Activated CD4-positive, alpha-beta T cell treated with anti-CD3 and anti-CD28 coated beads, Interleukin-2, amount 50 U/mL, for 4 hours (primary cell): ENCODE measurements at regions not wholly inside any gene's neighbourhood (a gene's known extent, or its start where the extent isn't known, plus 50 kb on each side); places are given as distances from the start of the nearest gene placed in this dataset.

Source experiments
- DNase-seq, 2 experiments: peaks; one replicate each; pipeline ENCODE4 v3.0.0-alpha.2; 2020

DNA sequence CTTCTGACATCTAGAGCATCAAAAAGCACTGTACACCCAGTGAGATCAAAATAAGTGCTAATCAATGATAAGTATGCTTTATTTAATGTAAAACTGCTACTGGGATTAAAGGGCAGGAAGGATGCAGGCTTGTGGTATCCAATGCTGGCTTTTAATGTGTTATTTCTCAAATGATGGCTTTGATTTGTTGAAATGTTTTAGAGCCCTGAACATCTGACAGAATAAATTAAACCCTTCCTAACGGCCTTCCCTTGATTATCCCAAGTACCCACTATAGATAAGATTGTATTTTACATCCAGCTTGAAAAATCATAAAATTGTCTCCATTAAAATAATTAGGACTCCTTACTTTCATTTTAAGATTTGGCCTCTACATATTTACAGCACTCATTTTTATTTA, 382.9 kb downstream of the HNRNPD start:
- no peak for DNase-seq

DNA sequence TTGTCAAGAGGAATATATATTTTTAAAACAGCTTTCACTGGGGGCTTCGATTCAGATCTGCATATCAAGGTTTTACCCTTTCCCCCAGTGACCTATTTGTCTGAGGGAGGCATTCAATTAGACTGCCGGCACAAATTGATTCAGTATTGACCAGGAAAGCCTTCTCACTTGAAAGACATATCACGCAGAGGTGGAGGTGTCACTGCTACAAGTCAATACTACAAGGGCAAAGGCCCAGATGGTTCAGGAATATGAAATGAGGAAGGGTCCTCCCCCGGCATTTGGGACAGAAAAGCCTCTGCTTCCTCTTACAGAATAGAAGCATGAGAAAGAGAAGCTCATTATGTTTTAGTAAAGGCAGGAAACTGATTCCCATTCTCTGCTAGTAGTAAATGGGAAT, 383.6 kb downstream of the HNRNPD start:
- no peak for DNase-seq

DNA sequence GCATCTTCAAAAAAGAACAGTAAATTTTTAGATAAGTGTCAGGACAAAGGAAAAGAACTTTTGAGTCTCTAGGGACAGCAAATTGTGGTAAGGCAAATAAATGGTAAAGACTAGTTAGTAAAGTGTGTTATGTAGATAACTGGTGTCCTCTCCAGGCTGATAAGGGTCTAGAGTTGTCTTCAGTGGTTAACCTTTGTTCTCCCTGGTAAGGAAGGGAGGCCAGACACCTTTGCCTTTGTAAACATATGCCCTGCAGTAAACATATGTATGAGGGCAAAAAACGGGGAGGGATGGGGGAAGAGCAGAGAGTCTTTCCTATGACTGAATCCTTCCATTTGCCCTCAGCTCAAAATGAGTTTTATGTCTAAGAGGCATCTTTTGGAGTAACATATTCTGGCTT, 384.6 kb downstream of the HNRNPD start:
- DNase-seq: no peak

DNA sequence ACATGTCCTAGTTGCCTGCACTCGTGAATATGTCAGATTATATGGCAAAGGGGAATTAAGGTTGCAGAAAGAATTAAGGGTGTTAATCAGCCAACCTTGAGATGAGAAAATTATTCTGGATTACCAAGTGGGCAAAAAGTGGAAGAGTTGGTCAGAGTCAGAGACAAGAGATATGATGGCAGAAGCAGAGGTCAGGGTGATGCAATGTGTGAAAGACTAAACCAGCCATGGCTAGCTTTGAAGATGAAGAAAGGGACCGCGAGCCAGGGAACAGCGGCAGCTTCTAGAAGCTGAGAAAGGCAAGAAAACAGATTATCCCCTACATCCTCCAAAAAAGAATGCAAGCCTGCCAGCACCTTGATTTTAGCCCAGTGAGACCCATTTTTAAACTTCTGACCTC, 385.6 kb downstream of the HNRNPD start:
- no peak for DNase-seq

DNA sequence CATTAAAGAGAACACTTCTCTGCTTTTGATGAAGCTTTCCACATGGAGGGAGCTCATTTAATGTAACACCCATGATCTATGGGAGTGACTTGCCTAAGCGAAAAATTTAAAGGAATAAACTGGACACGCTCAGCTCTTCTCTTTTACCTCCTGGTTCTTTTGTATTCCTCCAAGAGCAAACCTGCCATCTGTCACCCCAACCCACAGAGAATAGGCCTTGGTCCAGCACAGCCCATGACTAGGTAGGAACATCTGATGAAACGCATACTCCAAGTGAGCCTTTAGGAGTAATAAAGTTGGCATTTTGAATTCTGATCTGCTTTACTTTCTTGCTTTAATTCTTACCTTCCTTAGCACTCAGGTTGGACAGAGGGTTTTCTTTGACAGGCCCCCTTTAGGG, 389.0 kb downstream of the HNRNPD start:
- DNase-seq: no peak

DNA sequence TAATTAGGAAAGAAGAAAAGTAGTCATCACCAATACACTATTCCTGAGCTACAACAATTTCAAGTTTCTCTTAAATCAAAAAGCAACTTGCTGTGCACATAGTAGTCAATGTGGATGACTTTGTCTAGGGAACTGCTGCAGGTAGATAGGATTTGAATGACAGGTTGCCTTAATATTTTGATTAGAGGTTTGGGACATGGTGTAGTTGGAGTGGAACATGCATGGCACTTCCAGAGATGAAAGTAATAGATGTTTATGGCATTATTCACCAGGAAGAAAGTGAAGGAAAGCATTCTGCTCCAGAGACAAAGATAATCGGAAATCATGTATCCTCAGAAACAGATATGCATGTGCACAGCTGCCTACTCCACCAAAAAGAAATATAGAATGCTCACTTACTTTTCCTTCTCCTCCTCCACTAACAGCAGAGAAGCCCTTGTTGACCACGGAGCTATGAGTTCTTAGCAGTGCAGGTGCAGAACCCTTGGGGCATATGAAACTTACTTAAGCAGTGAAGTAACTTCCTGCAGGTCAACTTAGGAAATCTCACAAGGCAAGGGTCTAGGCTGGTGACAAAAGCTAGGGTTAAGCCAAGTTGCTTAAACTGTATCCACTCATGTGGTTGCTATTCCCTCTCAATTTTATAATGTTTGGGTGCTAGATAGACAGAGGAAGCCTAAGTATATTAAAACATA, 390.8 kb downstream of the HNRNPD start:
- DNase-seq: no peak

DNA sequence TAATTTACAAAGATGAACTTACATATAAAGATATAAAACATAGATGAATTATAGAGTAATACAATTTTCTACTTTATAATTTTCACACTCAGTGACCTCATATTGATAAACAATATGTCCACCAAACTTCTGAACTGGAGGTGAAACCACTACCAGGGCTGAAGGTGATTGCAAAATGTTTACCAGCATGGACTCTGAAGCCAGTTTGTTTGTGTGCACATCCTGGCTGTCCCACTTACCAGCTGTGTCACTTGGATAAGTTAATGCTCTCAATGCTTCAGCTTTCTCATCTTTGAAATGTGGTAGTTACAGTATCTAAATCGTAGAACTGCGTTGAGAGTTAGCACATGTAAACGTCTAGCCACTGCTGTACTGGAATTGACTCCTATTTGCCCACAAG, 392.6 kb downstream of the HNRNPD start:
- no peak for DNase-seq

DNA sequence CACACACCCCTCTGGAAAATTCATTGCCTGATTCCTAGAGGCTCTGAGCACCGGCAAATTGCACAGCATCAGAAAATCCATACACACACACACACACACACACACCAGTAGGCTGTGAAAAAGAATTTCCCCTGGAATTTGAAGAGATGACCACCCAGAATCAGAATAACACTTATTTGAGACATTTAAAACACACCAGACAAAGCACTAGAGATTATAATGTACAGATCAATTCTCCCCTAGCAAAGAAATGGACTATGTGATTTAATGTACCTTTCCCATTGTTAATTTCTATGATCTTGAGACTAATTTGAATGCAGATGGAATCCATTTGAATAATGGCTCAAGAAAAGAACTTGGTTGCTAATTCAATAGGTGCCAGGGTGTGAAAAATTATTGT, 399.3 kb downstream of the HNRNPD start:
- no peak for DNase-seq

DNA sequence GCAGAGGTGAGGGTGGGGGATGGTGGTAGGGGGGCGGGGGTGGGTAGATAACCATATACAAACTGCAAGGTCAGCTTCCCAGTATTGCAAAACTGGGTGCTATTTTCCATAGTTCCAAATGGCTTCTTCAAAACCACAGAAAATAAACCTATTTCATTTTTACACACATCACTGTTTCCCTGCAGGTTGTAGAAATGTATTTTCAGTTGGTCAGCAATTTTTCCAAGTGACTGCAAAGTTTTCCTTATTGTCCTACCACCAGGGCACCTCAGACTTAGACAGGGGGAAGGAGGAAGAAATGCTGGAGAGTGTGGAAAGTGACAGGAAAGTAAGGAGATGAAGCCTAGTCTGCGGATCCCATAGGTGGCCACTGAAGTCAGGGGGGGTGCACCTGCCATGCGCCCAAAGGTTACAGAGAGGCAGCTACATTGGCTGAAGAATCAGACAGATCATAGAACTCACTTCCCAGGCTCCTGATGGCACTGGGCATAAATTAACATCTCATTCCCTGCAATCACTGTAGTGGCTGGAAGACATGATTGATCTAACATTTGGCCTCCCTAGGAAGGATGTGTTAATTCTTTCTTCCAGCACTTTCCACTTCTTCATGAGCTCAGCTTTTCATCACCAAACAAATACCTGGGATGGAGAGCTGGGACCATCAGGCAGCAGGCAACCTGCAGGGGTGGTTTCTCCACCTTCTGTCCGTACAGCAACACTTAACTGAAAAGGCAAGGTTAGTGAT, 402.0 kb downstream of the HNRNPD start:
- DNase-seq: no peak

DNA sequence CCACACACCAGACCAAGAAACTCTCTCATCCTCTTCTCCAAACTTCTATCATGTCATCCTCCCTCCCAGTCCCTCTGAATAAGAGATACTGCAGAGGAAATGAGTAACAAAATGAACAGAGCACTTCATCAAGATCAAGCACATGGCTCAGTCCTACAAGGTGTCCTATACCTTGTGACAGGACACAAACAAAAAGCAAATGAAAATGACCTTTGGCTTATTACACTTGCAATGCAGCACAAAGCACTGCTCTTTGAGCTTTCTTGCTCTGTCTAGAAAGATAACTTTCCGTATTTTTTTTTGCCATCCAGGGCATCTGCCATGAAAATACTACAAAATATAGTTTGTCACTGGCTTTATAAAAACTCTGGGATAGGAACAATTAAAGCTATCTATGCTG, 402.7 kb downstream of the HNRNPD start:
- no peak for DNase-seq

DNA sequence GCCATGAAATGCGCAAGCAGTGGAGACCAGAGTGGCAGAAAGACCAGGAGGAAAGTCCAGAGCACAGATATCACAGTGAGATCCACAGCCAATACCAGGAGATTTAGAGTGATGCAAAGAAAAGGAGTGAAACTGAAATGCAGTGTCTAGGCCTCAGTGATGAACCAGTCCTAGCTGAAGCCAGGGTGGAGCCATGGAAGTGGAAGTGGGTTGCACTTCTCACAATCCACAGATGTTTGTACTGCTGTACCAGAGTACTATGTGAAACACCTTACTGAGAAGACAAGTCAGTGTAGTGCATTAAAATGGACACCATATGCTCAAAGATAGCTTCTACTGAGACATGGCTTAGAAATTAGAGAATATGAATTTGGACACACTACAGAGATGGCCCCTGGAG, 403.3 kb downstream of the HNRNPD start:
- no peak for DNase-seq

DNA sequence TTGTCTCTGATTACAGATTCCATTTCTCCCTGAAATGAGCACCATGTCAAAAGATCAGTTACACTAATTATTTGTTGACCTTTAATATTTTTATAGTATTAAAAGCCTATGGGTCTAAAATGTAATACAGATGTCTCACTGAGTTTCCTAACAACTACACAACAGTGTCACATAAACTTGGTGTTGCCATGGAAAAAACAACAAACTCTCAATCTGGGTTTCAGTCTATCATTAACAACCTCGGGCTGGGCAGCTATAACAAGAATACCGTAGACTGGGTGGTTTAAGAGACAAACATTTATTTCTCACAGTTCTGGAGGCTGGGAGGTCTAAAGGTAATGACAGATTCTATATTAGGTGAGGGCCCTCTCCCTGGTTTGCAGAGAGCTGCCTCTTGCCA, 407.1 kb downstream of the HNRNPD start:
- DNase-seq: no peak

DNA sequence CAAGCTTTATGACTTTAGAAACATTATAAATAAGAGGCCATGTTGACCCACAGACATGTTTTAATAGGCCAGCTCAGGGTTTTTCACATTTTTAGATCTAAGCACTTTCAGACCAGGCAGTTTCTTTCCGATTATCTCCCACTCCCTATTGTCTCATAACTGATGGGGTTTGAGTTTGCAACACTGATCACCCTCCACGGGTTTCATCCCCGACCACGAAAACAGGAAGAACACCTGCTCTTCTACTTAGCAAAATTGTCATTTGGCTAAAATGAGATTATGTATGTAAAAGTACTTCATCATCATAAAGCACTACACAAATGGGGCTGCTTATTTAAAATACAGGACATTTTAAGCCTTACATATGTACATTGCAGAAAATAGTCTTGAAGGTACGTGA, 407.9 kb downstream of the HNRNPD start:
- no peak for DNase-seq

DNA sequence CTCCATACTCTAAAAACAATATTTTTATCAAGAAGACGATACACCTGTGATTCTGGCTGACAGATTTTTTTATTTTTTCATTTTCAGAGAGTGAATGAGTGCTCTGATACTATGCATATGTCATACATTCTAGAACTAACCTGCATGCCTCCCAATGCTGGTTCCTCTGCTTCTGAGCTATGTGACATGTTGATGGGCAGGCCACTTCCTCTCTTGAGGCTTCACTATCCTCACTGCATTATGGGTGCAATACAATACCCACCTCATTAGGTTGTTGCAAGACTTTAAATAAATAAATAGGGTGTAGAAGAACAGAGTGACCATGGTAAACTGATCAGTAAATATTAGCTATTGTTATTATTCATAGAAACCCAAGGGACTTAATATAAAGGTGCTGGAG, 408.3 kb downstream of the HNRNPD start:
- DNase-seq: no peak

DNA sequence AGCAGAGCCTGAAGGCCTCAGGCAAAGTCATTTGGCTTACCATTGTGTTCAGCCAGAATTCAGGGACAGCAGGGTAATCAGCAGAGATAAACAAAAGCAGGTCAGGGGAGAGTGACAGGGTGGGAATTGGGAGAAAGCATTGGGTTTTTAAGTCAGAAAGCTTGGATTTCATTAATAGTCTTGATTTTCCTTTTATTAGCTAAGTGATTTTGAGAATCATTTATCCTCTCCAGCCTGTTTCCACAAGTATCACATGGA, 410.1 kb downstream of the HNRNPD start:
- no peak for DNase-seq

DNA sequence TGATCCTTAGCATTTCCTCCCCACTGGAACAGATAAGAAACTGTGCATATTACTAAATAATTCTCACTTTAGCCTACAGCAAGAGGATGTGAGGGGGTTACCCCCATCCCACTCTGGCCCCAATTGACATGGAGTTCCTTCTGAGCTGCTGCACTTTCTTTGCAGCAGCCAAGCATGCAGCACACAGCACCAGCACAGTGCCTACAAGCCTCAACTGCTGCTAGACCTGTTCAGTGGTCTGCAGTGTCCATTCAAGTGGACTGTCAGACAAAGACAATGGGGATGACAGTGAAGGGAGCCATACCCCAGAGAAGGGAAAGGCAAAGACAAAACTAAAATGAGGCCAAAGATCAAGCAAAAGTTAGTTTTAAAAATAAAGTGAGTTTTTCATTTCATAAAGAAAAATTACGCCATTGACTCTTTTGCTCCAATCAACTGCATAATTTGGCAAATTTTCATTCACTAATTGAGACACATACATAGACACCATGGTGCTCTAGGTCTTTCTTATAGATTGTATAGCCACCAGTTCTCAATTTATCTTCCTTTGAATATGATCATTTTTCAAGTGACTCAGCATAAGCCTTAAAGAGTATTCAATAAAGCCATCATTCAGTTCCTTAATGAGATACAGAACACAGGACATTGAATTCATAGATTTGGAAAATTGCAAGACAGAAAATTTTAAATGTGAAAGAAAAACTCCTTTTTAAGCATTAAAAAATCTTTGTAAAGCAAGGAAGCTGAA, 410.6 kb downstream of the HNRNPD start:
- DNase-seq: no peak

DNA sequence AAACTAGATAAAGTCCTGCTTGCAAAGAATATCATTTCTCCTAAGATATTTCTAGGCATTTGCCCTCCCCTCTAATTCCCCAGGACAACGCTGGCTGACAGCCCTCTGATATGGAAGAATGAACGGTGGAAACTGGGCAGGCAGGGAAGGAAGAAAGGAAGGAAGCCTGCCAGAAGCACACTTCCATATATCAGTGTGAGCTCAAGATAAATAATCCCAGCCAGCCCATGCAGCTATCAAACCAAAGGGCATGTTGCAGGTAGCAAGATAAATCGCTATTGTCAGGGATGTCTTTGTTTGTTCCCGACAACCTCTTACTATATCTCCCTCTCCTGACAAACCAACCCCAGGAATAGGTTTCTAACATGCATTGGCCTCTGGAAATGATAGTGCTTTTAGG, 412.8 kb downstream of the HNRNPD start:
- no peak for DNase-seq

DNA sequence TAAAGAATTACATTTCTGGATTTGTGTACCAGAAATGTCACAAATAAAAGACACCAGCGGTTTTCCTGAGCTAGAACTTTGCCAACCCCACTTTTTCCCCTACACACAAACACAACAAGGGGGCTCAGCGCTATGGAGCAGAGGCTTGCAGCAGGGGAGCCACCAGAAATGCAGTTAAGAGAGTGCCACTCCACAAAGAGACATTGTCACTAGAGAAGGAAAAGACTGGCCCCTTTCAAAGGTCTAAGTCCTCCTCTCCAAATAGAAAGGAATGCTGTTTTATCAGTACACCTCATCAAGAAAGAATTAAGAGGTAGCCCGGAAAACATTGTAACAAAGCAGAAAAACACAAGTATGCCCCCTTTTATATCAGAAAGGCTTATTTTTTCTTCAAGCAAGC, 419.5 kb downstream of the HNRNPD start:
- DNase-seq: no peak

DNA sequence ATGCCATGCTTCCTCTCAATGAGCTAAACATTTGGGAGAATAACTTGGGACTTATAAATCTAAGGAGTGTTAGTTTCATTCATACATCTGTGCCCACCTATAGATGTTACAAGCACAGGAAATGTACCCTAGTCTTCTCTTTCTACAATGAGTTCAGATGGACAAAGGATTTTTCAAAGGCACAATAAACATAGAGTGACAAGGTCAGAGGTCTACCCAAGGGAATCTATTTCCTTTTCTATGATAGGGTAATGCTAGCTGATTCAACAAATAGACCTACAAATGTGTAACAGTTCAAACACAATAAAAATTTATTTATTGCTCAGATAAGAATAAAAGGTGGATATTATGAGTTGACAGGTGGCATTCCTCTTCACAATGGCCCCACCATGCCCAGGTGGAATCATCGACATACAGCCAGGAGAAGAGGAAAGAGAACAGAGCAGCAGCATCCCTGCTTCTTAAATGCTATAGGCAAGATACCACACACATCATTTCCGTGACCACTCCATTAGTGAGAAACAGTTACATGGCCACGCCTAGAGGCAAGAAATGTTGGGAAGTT, 421.8 kb downstream of the HNRNPD start:
- DNase-seq: no peak

DNA sequence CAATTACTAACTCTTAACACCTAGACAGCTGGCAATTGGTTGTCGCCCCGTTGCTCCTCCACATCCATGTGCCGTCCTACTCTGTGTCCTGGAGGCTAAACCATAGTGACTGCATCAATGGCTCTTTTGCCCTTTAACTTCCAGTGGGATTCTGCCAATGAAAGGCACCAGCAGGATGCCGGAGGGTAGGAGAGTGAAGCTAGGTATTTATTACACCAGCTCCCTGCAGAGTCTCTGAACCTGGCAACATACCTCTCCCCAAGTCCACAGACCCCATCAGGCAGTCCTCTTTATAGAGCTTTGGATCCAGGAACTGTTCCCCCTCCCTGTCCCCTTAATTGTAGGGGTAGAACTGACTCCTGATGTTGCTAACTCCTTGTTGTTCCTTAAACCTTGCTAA, 426.8 kb downstream of the HNRNPD start:
- DNase-seq: no peak

DNA sequence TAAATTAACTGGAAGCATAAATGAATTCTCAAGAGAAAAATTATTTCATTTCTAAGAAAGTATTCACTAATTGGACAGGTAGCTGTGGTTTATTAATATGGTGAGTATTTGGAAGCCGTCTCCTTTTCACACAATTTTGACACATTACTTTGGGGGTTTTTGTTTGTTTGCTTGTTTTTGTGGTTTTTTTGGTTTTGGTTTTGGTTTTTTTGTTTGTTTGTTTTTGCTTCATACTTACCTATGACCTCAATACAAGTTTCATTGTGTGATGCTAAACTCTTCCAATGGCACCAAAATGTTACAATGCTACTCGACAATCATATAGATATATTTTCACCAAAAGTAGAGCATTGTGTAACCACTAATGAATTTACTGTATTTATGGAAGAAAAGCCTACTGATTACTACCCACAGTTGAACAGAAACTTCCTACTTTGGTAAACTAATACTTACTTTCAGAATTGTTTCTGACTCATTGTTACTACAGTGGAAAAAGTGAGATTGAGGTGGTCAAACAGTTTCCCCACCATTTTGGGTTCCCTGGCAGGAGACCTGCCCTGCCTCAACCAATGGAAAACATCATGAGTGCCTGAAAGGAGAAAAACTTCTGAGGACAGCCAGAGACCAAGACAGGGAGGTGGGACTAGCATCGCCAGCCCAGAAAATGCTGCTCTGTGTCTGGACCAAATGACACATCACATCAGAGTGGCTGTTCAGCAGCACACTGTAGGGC, 443.1 kb downstream of the HNRNPD start:
- no peak for DNase-seq

DNA sequence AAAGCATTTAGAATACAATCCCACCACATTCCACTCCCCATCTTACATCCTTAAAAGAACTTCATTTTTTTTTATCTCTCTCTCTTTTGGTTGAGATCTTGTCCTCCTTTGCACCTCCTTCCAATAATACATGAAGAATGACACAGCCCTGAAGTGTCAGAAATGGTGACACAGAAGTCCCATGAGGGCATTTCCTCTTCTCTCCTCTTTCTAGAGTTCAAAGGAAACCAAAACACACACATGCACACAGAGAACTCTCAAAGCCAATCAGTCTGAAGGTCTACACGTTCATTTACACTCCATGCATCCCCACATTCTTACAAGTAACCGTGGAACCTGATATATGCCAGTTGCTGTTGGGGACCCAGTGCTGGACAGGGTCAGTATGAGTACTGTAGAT, 450.7 kb downstream of the HNRNPD start:
- no peak for DNase-seq

DNA sequence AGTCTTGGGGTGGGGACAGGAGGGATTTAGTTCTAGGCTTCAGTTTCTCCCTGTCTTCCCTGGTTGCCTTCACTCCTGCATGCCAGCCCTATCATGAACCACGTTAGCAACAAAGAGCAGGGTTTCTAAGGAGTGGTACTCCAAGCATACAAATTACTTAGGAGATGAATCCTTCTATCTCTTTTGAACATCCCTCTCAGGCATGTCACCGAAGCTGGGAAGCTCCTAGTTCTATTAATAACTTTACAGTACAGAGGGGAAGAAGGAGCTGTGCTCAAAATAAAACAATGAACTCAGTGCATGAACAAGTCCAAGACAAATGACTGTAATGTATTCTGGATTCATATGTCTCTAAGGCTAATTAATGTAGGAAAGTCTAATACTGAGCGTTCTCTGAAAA, 450.6 kb upstream of the RASGEF1B start:
- DNase-seq: no peak
